Hepatocyte (in vitro differentiated cells): ENCODE measurements at regions not wholly inside any gene's neighbourhood (a gene's known extent, or its start where the extent isn't known, plus 50 kb on each side); places are given as distances from the start of the nearest gene placed in this dataset.

Experiments
- CTCF ChIP-seq: fragments of 200-600 bp; sonication (generic); IDR thresholded peaks from 2 replicates; pipeline ENCODE4 v1.5.1; 2016; ENCODE audit warnings: antibody characterized with exemption, mild to moderate bottlenecking; ENCODE audit not compliant: poor library complexity
- EZH2 ChIP-seq: fragments of 200-600 bp; sonication (generic); IDR thresholded peaks from 2 replicates; pipeline ENCODE4 v1.6.1; 2016; ENCODE audit warnings: antibody characterized with exemption, mild to moderate bottlenecking, borderline replicate concordance
- EZH2phosphoT487 ChIP-seq: fragments of 200-600 bp; sonication (generic); IDR thresholded peaks from one replicate; pipeline ENCODE4 v1.6.1; 2018; ENCODE audit warnings: antibody characterized with exemption, mild to moderate bottlenecking, low read depth, moderate library complexity; ENCODE audit not compliant: unreplicated experiment, severe bottlenecking

- TF ChIP-seq CTCF (no peak), EZH2 (no peak), EZH2phosphoT487 (no peak)
Observed at GRCh38 chr3:194824701-194825111, 139.0 kb downstream of the FAM43A start.
